ENCODE measurements at regions not wholly inside any gene's neighbourhood (a gene's known extent, or its start where the extent isn't known, plus 50 kb on each side); places are given as distances from the start of the nearest gene placed in this dataset.

DNA sequence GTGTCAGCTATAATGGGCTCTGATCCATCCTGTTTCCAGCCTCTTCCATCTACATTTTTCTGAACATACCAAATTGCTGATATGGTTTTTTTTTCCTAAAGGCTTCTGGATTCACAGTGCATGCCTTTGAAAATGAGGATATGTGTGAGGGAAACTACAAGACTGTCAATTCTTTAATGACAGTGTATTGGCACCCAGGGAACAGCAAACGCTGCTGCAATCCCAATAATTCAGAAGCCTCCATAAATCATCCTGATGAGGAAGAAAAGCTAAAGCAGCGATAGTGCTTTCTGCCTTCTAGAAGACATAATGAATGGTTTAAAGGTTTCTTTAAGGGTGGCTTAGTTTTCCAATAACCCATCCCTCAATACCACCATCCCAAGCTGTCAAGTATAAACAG is 304.5 kb upstream of the PKDCC start:
- intact Hi-C loops (cut with DNase I): no loop called here
- no peak for DNase-seq (ENCODE audit: low spot score)

GRCh38 chr2:41750829-41751228 is 297.0 kb upstream of the PKDCC start:
- no peak for DNase-seq (ENCODE audit: low spot score)
- intact Hi-C loops (cut with DNase I): no loop called here

GRCh38 chr2:41759880-41760279 is 287.9 kb upstream of the PKDCC start:
- no peak for DNase-seq (ENCODE audit: low spot score)
- intact Hi-C loops (cut with DNase I): no loop called here

GRCh38 chr2:41763141-41763540 is 284.7 kb upstream of the PKDCC start:
- intact Hi-C loops (cut with DNase I): no loop called here
- DNase-seq (ENCODE audit: low spot score): no peak

GRCh38 chr2:41764131-41764530 is 283.7 kb upstream of the PKDCC start:
- intact Hi-C loops (cut with DNase I): no loop called here
- no peak for DNase-seq (ENCODE audit: low spot score)

GRCh38 chr2:41764919-41765318 is 282.9 kb upstream of the PKDCC start:
- DNase-seq (ENCODE audit: low spot score): no peak
- intact Hi-C loops (cut with DNase I): no loop called here

DNA sequence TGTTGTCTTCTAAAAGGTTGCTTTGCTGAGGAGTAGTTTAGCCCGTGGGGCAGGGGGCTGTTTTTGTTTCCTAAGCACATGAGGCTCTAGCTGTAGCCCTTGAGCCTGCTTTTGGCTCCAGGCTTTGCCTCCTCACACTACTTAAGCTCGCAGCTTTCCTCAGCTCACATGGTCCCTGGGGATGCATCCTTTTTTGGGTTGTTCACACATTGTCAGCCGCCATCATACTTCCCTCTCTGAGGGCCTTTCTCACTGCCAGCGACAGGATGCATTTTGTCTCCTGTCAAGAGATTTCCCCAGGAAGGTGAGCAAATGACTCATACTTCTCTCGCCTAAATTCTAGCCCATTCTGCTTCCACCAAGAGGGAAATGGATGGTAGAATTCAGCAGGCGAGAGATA is 279.5 kb upstream of the PKDCC start:
- no peak for DNase-seq (ENCODE audit: low spot score)
- intact Hi-C loops (cut with DNase I): no loop called here

DNA sequence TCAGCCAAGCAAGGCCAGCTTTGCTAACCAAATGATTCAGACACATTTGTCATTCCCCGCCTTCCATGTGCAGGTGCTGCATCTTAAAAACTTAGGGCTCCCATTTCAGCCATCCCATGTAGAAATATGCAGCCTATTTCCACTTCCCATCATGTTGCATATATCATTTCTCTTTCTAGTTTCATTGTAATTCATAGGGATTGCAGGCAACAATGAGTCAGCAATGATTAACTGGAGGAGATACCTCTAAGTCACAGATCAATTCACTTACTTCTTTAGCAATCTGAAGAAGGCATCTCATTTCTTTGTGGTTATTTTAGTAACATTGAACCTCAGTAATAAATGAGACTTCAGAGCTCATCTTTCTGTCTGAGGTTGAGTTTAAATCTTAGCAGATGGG is 276.1 kb upstream of the PKDCC start:
- DNase-seq (ENCODE audit: low spot score): no peak
- intact Hi-C loops (cut with DNase I): no loop called here

- no peak for DNase-seq (ENCODE audit: low spot score)
- intact Hi-C loops (cut with DNase I): no loop called here
Measured at GRCh38 chr2:41772697-41773096, 275.1 kb upstream of the PKDCC start.

DNA sequence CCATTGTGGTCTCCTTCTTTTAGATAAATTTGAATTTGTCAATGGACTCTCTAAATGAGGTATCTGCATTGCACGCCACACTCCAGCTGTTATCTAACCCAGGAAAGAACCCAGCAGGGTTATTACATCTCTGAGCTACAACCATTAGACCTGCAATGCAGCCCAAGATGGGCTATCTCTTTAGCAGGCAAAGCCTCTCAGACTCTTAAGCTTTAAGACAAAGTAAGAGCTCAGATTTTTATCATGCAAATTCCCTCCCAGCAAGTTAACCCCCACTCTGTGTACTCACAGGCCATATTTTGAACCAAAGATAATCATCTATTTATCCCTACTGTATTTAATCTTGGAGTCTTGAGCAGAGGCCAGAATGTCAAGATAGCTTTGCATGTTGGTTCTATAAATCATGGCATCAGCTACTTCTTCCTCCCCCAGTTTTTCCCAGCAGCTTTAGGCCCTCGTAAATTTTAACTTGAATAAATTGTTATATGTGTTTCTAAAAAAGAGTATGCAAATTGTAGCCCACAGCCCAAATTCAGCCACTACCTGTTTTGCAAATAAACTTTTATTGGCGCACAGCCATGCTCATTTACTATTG is 273.7 kb upstream of the PKDCC start:
- intact Hi-C loops (cut with DNase I): no loop called here

DNA sequence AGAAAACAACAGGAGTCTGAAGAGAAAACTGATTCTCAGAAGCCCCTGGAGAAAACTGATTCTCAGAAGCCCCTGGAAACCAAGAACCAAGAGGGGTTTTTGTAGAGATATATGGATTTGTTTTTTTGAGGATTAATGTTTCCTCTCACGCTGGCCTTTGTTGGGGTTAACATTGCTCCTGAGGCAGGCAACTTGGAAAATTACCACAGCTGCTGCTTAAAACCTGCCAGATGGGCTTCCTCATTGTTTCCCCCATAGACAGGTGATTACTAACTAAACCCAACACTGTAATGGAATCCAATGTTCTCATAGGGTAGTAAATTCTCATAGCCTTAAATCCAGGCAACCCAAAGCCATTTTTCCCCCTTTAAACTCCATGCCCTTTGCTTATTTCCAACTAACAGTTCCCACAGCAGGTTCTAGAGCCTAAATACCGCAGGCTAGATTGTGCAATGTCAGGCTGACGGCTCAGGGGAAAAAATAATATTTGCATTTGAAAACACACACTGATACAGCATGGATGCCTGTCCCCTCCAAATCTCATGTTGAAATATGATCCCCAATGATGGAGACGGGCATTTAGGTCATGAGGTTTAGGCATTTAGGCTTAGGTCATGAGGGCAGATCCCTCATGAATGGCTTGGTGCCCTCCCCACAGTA is 272.3 kb upstream of the PKDCC start:
- intact Hi-C loops (cut with DNase I): no loop called here
- no peak for DNase-seq (ENCODE audit: low spot score)

More for the DNA sequence above, 273.7 kb upstream of the PKDCC start:
- DNase-seq (ENCODE audit: low spot score): no peak

DNA sequence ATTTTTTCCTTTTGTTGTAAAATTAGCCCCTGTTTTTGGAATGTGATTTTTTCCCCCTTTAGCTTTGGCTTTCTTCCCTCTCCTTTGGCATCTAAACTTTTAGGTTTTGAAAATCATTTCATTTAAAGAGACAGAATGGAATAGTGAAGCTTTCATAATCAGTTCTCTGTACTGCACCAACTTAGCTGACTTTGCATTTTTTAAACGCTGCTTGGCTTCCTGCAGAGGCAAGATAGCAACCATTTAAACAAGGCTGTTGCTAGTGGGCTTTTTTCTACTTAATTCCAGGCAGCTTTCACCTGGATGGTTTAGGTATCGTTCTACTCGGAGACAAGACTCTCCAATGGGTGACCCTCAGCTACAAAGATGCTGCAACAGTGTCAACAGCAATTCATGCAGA is 267.9 kb upstream of the PKDCC start:
- DNase-seq (ENCODE audit: low spot score): no peak
- intact Hi-C loops (cut with DNase I): loop anchor here (5.0 to 10.0 kb wide), 2 partner anchors 73 to 365 kb away; no protein-coding TSS in a partner anchor

DNA sequence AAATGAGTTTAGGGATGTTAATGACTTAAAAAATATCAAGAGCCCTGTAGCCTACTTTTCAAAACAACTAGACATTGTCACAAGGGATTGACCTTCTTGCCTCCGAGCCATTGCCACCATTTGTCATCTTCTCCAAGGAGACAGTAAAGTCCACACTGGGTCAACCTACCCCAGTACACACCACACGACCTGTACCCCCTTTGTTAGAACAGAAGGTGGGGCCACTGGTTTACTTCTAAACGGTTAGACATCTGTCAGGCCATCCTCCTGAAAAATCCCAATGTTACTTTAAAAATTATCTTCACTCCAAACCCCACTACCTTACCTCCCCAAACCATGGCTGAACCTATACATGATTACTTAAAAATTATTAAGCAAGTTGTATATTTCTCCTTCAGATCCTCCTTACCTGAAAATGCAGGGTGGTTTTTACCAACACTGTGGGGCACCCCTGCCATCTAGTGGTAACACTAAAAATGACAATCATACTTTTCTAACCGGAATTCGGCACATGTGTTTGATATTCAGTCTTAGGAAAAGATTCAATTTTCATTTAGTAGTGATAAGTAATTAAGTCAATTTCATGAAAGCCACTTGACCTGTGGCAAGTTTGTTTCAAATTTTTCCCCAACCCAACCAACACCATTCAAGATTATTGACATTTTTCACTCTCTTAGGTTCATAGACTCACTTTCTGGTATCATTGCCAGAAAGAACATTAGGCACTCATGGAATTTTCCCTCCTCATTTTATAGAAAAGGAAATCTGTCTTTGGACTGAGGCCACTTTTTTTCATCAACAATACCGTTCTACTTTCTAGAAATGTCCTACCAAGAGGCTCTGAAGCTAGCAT is 265.3 kb upstream of the PKDCC start:
- intact Hi-C loops (cut with DNase I): loop anchor here (5.0 to 10.0 kb wide), 2 partner anchors 75 to 368 kb away; no protein-coding TSS in a partner anchor
- DNase-seq (ENCODE audit: low spot score): no peak

DNA sequence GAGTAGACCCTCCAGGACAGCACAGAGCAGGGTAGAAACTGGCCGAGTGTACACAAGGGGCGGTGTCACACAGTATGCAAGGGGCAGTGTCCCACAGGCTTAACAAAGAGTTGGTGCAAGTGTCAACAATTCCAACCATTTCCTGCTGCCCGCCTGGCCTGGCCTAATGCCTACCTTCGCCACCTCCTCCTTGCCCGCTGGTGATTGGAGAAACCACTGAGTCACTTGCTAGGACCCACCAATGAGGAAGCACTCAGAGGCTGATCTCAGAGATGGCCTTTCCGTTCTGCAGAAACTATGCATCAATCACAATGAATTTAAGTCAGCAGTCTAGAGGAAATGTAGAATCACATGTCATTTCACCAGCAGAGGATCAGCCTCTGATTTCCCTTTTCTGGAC is 263.3 kb upstream of the PKDCC start:
- intact Hi-C loops (cut with DNase I): loop anchor here (5.0 to 10.0 kb wide), 2 partner anchors 77 to 370 kb away; no protein-coding TSS in a partner anchor
- no peak for DNase-seq (ENCODE audit: low spot score)

DNA sequence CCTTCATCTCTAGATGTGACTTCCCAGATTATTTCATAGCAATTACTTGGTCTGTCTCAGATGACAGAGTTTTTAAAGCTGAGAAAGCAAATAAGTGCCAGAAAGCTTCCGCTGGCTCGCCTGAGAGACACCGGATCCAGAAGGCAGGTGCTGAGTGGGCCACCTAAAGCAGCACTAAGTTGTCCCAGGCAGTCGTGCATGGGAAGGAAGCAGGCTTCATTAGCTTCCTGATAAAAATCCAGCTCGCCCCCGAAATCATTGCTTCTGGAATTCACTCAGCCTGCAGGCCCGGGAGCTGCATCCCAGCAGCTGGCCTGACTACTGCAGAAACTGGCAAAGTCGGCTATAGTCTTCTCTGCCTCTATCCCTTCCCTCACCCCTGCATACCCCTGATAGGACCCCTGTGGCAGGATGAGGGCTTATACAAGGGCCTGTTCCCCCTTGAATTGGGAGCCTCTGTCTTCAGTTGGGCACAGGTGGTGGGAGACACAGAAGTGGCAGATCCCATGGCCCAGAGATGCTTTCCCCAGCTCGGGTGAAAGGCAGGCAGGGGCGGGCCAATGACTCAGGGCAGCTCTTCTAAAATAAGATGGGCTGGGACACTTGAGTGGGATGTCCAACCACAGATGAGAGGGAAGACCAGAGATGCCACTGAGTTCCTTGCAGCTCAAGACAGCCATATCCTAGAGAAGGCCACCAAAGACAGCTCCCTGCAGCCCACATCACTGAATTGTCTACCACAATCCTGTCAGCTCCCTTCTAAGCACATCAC is 262.4 kb upstream of the PKDCC start:
- intact Hi-C loops (cut with DNase I): loop anchor here (10.0 kb wide), 1 partner anchor 371 kb away; no protein-coding TSS in a partner anchor
- no peak for DNase-seq (ENCODE audit: low spot score)

- DNase-seq (ENCODE audit: low spot score): no peak
- intact Hi-C loops (cut with DNase I): no loop called here
Measured at GRCh38 chr2:41791523-41791922, 256.3 kb upstream of the PKDCC start.

- intact Hi-C loops (cut with DNase I): no loop called here
- no peak for DNase-seq (ENCODE audit: low spot score)
Measured at GRCh38 chr2:41803361-41803760, 244.5 kb upstream of the PKDCC start.

- no peak for DNase-seq (ENCODE audit: low spot score)
- intact Hi-C loops (cut with DNase I): no loop called here
Measured at GRCh38 chr2:41806286-41806685, 241.5 kb upstream of the PKDCC start.

GRCh38 chr2:41821167-41821566 is 226.7 kb upstream of the PKDCC start:
- intact Hi-C loops (cut with DNase I): no loop called here
- no peak for DNase-seq (ENCODE audit: low spot score)

DNA sequence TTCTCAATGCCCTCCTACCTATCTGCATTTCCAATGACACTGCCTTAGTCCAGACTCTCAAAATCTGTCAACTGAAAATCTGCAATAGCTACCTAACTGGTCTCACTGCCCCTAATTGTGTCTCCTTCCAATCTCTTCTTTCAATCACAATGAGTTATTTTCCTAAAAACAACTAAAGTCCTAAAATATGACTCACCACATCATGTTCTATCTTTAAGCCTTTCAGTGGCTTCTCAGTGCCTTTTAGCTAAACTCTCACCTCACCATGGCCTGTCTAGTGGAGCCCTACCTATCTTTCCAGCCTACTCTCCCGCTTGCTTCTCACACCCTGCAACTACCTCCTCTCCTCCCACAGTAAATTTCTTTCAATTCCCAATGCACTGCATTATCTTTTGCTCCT is 220.9 kb upstream of the PKDCC start:
- intact Hi-C loops (cut with DNase I): no loop called here
- DNase-seq (ENCODE audit: low spot score): no peak

All from cardiac septum (tissue), 1 donor.